RWPE2 (cell line): ENCODE measurements at regions not wholly inside any gene's neighbourhood (a gene's known extent, or its start where the extent isn't known, plus 50 kb on each side); places are given as distances from the start of the nearest gene placed in this dataset.
"Not testable (repeated sequence)": the region's sequence is repeated elsewhere in the genome, so short reads cannot be mapped to it uniquely, and the experiment has no call there.

Experiments used
- ATAC-seq: fragments of 200-7000 bp; cut with Tn5 transposase; 3 replicates; pipeline ENCODE4 v1.9.1; 2021; ENCODE audit warnings: low read depth
- DNase-seq: peaks from one replicate; pipeline ENCODE4 v3.0.0-alpha.2; 2020; ENCODE audit warnings: low spot score
- H3K27ac ChIP-seq: fragments of 450-650 bp; 2 replicates; pipeline ENCODE4 v1.5.1; 2017; ENCODE audit warnings: mild to moderate bottlenecking; ENCODE audit not compliant: poor library complexity, severe bottlenecking
- H3K27me3 ChIP-seq: fragments of 250-450 bp; sonication (Bioruptor Pico); 2 replicates; pipeline ENCODE4 v1.5.1; 2021; ENCODE audit warnings: mild to moderate bottlenecking, moderate library complexity; ENCODE audit not compliant: insufficient read depth, poor library complexity, severe bottlenecking
- H3K36me3 ChIP-seq: fragments of 250-450 bp; sonication (Bioruptor Pico); 2 replicates; pipeline ENCODE4 v1.5.1; 2020; ENCODE audit warnings: low read depth, mild to moderate bottlenecking, moderate library complexity
- H3K4me1 ChIP-seq: fragments of 250-450 bp; sonication (Bioruptor Pico); 2 replicates; pipeline ENCODE4 v1.5.1; 2021; ENCODE audit warnings: mild to moderate bottlenecking, moderate library complexity; ENCODE audit not compliant: insufficient read depth, poor library complexity, severe bottlenecking
- H3K4me3 ChIP-seq: fragments of 250-450 bp; sonication (Bioruptor Pico); 2 replicates; pipeline ENCODE4 v1.5.1; 2021; ENCODE audit warnings: mild to moderate bottlenecking, moderate library complexity; ENCODE audit not compliant: severe bottlenecking
- H3K9me3 ChIP-seq: fragments of 250-450 bp; sonication (Bioruptor Pico); 2 replicates; pipeline ENCODE4 v1.5.1; 2021; ENCODE audit warnings: mild to moderate bottlenecking, moderate library complexity; ENCODE audit not compliant: severe bottlenecking
- CTCF ChIP-seq: fragments of 450-650 bp; IDR thresholded peaks from one replicate; pipeline ENCODE4 v1.5.1; 2017; ENCODE audit warnings: mild to moderate bottlenecking, moderate library complexity; ENCODE audit not compliant: poor library complexity, severe bottlenecking

DNA sequence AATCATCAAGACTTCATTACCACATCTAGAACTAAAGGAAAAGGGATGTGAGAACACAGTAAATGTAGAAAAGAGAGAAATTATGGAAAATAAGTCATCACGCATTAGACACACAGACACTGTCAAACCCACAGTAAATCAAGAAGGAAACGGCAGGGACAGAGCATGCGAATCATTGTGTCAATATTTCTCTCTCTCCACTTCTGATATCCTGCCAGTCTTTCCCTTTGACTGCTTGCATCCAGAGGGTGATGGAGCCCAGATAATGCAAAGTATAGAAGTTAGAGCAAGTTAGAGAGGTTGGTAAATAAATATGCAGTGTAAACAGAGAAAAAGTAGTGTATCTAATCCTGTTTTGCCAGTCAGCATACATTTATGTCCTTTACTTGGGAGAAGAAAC is 706.8 kb upstream of the ANO3 start:
- no peak for TF ChIP-seq CTCF
- Histone ChIP-seq H3K4me1 (no peaks in the 10 kb centered on the region), H3K27ac (no peak overlapping the region), H3K9me3 (no peaks in the 10 kb centered on the region), H3K4me3 (no peak overlapping the region), H3K27me3 (no peaks in the 10 kb centered on the region), H3K36me3 (no peaks in the 10 kb centered on the region)
- ATAC-seq (no peak), DNase-seq (no peak)

DNA sequence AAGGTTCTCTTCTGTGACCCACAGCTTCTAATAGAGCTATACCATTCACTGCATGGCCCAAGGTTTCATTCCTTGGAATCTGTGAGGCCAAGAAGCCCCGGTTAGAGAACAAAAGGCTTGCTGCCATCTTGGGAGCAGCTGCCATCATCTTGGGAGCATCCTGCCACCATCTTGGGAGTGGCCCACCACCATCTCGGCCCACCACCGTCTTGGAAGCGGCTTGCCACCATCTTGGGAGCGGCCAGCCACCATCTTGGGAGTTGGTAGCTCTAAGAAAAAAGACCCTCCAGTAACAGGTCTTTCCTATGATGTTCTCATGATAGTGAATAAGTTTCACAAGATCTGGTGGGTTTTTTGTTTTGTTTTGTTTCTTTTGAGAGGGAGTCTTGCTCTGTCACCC is 703.9 kb upstream of the ANO3 start:
- no peaks in the 10 kb centered on the region for H3K9me3 ChIP-seq
- no peak overlapping the region for H3K27ac ChIP-seq
- no peak overlapping the region for H3K4me3 ChIP-seq
- DNase-seq = no peak
- TF ChIP-seq CTCF = no peak
- no peaks in the 10 kb centered on the region for H3K4me1 ChIP-seq
- no peaks in the 10 kb centered on the region for H3K36me3 ChIP-seq
- no peak for ATAC-seq
- H3K27me3 ChIP-seq = no peaks in the 10 kb centered on the region

GRCh38 chr11:25633230-25633629 is 698.7 kb upstream of the ANO3 start:
- Histone ChIP-seq H3K27ac (no peak overlapping the region), H3K27me3 (no peaks in the 10 kb centered on the region), H3K36me3 (no peaks in the 10 kb centered on the region), H3K9me3 (no peaks in the 10 kb centered on the region), H3K4me1 (no peaks in the 10 kb centered on the region), H3K4me3 (no peak overlapping the region)
- no peak for TF ChIP-seq CTCF
- ATAC-seq (no peak), DNase-seq (no peak)

DNA sequence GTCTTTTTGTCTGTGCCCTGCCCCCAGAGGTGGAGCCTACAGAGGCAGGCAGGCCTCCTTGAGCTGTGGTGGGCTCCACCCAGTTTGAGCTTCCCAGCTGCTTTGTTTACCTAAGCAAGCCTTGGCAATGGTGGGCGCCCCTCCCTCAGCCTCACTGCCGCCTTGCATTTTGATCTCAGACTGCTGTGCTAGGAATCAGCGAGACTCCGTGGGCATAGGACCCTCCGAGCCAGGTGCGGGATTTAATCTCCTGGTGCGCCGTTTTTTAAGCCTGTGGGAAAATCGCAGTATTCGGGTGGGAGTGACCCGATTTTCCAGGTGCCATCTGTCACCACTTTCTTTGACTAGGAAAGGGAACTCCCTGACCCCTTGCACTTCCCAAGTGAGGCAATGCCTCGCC is 682.7 kb upstream of the ANO3 start:
- not testable (repeated sequence) for H3K27me3 ChIP-seq, H3K4me3 ChIP-seq, H3K9me3 ChIP-seq, DNase-seq, H3K36me3 ChIP-seq, ATAC-seq, H3K4me1 ChIP-seq, H3K27ac ChIP-seq

DNA sequence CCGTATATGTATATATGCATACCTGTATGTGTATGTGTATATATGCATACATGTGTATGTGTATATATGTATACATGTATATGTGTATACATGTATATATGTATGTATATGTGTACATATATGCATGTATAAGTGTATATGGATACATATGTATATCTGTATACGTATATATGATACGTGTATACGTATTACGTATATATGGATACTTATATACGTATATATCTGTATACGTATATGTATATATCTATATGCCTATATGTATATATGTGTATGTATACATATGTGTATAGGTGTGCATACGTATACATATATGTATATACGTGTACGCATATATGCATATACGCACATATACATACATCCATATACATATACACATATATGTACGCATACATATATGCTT is 681.6 kb upstream of the ANO3 start:
- Histone ChIP-seq H3K27ac (no peak overlapping the region), H3K4me3 (no peak overlapping the region), H3K27me3 (no peaks in the 10 kb centered on the region), H3K4me1 (no peaks in the 10 kb centered on the region), H3K9me3 (no peaks in the 10 kb centered on the region), H3K36me3 (no peaks in the 10 kb centered on the region)
- DNase-seq = no peak
- ATAC-seq = no peak
- no peak for TF ChIP-seq CTCF
